Panc1 (cell line): ENCODE measurements at regions not wholly inside any gene's neighbourhood (a gene's known extent, or its start where the extent isn't known, plus 50 kb on each side); places are given as distances from the start of the nearest gene placed in this dataset.

Experiments
- ATAC-seq: fragments of 200-7000 bp; cut with Tn5 transposase; 2 replicates; pipeline ENCODE4 v1.9.1; 2020; ENCODE audit warnings: mild to moderate bottlenecking, moderate library complexity
- BruUV-seq: library from RNA; stranded (reverse); fragments of 400-500 nt; replicated peaks from 2 replicates; lab custom pipeline; 2021; lab: Mats Ljungman, UMichigan
- CTCF ChIA-PET: fragments of 300-600 bp; sonication (Branson Sonifier 250); formaldehyde crosslinking; loops from one replicate; lab custom pipeline; 2022; ENCODE audit warnings: antibody characterized with exemption; lab: Charles Lee
- POLR2A ChIA-PET: fragments of 300-600 bp; sonication (Branson Sonifier 250); formaldehyde crosslinking; loops from one replicate; lab custom pipeline; 2022; ENCODE audit warnings: antibody characterized with exemption; lab: Charles Lee
- DNase-seq: peaks from one replicate; pipeline ENCODE4 v3.0.0-alpha.2; 2010; ENCODE audit warnings: low read depth, low spot score
- H3K27ac ChIP-seq: 2 replicates; pipeline ENCODE4 v1.5.1; 2011; ENCODE audit warnings: mild to moderate bottlenecking, low read length, inconsistent platforms
- H3K27me3 ChIP-seq: fragments of 200-500 bp; sonication (Bioruptor generic); 2 replicates; pipeline ENCODE4 v1.6.0; 2014; ENCODE audit warnings: low read length, inconsistent platforms; ENCODE audit not compliant: control insufficient read depth, insufficient read depth
- H3K36me3 ChIP-seq: fragments of 200-500 bp; sonication (Bioruptor generic); 2 replicates; pipeline ENCODE4 v1.5.1; 2014; ENCODE audit warnings: inconsistent platforms, mild to moderate bottlenecking, low read length, moderate library complexity; ENCODE audit not compliant: control insufficient read depth, insufficient read depth
- H3K4me1 ChIP-seq: 2 replicates; pipeline ENCODE4 v1.5.1; 2011; ENCODE audit warnings: inconsistent platforms, mild to moderate bottlenecking, low read length, moderate library complexity; ENCODE audit not compliant: control insufficient read depth, insufficient read depth
- H3K4me3 ChIP-seq, 2 experiments: 2 replicates each; pipeline ENCODE4 v1.5.1; 2011 to 2012; ENCODE audit warnings: low read depth in 2 of 2, low read length in 2 of 2, mild to moderate bottlenecking in 2 of 2, inconsistent platforms in 1 of 2, moderate library complexity in 1 of 2
- H3K9me3 ChIP-seq: fragments of 200-500 bp; sonication (Bioruptor generic); 2 replicates; pipeline ENCODE4 v1.5.1; 2014; ENCODE audit warnings: low read depth, mild to moderate bottlenecking, inconsistent platforms, low read length, moderate library complexity; ENCODE audit not compliant: control insufficient read depth, insufficient read depth
- CTCF ChIP-seq: fragments of 450-650 bp; IDR thresholded peaks from 2 replicates; pipeline ENCODE4 v1.5.1; 2017; ENCODE audit warnings: mild to moderate bottlenecking
- POLR2AphosphoS5 ChIP-seq: IDR thresholded peaks from 2 replicates; pipeline ENCODE4 v1.6.1; 2012; ENCODE audit warnings: mild to moderate bottlenecking, low read depth, low read length, moderate library complexity
- SIN3A ChIP-seq: IDR thresholded peaks from 2 replicates; pipeline ENCODE4 v1.6.1; 2012; ENCODE audit warnings: low read depth, mild to moderate bottlenecking, low read length, moderate library complexity, borderline replicate concordance; ENCODE audit not compliant: insufficient read depth
- TCF7L2 ChIP-seq: IDR thresholded peaks from 2 replicates; pipeline ENCODE4 v1.6.1; 2011; ENCODE audit warnings: mild to moderate bottlenecking, low read depth, low read length, inconsistent platforms
- in situ Hi-C: cut with HindIII; loops from 2 replicates; pipeline ENCODE4 v1.10.0; 2016; ENCODE audit warnings: low sequenced_read_pairs, low pct_unique_long_range_greater_than_20kb
- intact Hi-C: fragments of 100-400 bp; cut with micrococcal nuclease; formaldehyde crosslinking; loops from one replicate; pipeline ENCODE4 v1.10.0; 2022; ENCODE audit not compliant: unreplicated experiment
- TF ChIP-seq, protein P1 (sequence below), 2 experiments: IDR thresholded peaks; 2 replicates each; pipeline ENCODE4 v1.6.1; 2011 to 2012; ENCODE audit warnings: low read depth in 2 of 2, control low read depth in 1 of 2, low read length in 1 of 2, mild to moderate bottlenecking in 1 of 2, moderate library complexity in 1 of 2; ENCODE audit not compliant: insufficient read depth in 1 of 2

DNA sequence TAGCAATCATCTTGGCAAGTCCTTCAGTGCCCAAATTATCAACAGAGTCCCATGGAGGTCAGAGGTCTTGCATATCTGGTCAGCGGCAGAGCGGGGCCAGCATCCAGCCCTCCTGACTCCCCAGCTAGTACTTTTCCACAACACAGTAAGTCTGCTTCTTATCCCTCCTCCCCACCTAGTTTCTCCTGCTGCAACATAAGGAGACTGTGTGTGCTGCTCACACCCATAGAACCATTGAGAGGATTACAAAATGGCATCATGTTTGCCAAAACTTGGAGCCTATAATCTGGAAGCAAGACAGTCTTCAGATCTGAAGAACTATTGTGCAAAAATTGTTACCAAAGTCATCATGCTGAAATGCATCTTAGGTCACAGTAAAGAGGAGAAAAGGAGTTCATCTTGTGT lies 125.8 kb upstream of the ZNF366 start:
- Histone ChIP-seq H3K27ac (no peak overlapping the region), H3K4me1 (no peaks in the 10 kb centered on the region), H3K36me3 (no peaks in the 10 kb centered on the region), H3K27me3 (no peaks in the 10 kb centered on the region), H3K4me3 (no peak overlapping the region), H3K9me3 (no peaks in the 10 kb centered on the region)
- in situ Hi-C loops = no loop called here
- CTCF ChIA-PET = no interaction called here
- DNase-seq (no peak), ATAC-seq (no peak)
- TF ChIP-seq, protein P1, sequence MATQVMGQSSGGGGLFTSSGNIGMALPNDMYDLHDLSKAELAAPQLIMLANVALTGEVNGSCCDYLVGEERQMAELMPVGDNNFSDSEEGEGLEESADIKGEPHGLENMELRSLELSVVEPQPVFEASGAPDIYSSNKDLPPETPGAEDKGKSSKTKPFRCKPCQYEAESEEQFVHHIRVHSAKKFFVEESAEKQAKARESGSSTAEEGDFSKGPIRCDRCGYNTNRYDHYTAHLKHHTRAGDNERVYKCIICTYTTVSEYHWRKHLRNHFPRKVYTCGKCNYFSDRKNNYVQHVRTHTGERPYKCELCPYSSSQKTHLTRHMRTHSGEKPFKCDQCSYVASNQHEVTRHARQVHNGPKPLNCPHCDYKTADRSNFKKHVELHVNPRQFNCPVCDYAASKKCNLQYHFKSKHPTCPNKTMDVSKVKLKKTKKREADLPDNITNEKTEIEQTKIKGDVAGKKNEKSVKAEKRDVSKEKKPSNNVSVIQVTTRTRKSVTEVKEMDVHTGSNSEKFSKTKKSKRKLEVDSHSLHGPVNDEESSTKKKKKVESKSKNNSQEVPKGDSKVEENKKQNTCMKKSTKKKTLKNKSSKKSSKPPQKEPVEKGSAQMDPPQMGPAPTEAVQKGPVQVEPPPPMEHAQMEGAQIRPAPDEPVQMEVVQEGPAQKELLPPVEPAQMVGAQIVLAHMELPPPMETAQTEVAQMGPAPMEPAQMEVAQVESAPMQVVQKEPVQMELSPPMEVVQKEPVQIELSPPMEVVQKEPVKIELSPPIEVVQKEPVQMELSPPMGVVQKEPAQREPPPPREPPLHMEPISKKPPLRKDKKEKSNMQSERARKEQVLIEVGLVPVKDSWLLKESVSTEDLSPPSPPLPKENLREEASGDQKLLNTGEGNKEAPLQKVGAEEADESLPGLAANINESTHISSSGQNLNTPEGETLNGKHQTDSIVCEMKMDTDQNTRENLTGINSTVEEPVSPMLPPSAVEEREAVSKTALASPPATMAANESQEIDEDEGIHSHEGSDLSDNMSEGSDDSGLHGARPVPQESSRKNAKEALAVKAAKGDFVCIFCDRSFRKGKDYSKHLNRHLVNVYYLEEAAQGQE (IDR thresholded peaks at IDR 0.05; ENCODE audit: insufficient read depth in 1 of 2, low read depth in 2 of 2, low read length in 1 of 2) = no peak
- TF ChIP-seq CTCF (no peak), SIN3A (no peak), POLR2AphosphoS5 (no peak), TCF7L2 (no peak)
- POLR2A ChIA-PET = no interaction called here
- BruUV-seq = no TSS peak
- intact Hi-C loops = no loop called here

- CTCF ChIA-PET = no interaction called here
- no TSS peak for BruUV-seq
These were observed 123.5 kb upstream of the ZNF366 start for GRCh38 chr5:72630721-72631120.

More at GRCh38 chr5:72630721-72631120, 123.5 kb upstream of the ZNF366 start:
- H3K4me1 ChIP-seq = no peaks in the 10 kb centered on the region
- DNase-seq = no peak
- no peak for TF ChIP-seq TCF7L2
- no peak for TF ChIP-seq POLR2AphosphoS5
- TF ChIP-seq CTCF = no peak
- TF ChIP-seq, protein P1 (IDR thresholded peaks at IDR 0.05; ENCODE audit: insufficient read depth in 1 of 2, low read depth in 2 of 2, low read length in 1 of 2) = no peak
- no peak for TF ChIP-seq SIN3A
- POLR2A ChIA-PET = interaction anchor here (0.5 kb wide), 1 partner anchor 75 kb away, joined by 3 read pairs; no protein-coding TSS in a partner anchor
- H3K27me3 ChIP-seq = no peaks in the 10 kb centered on the region
- H3K4me3 ChIP-seq = no peak overlapping the region
- no peak overlapping the region for H3K27ac ChIP-seq
- no peaks in the 10 kb centered on the region for H3K36me3 ChIP-seq
- in situ Hi-C loops = no loop called here
- H3K9me3 ChIP-seq = no peaks in the 10 kb centered on the region
- intact Hi-C loops = no loop called here
- no peak for ATAC-seq
